ENCODE measurements at regions not wholly inside any gene's neighbourhood (a gene's known extent, or its start where the extent isn't known, plus 50 kb on each side); places are given as distances from the start of the nearest gene placed in this dataset.

- in situ Hi-C loops (cut with MboI; ENCODE audit: low sequenced_read_pairs): no loop called here
- Histone ChIP-seq H3K4me2 (ENCODE audit: low read depth, low read length) (no peak overlapping the region), H3K18ac (ENCODE audit: low read depth, low read length) (no peak overlapping the region)
These were observed 206.0 kb upstream of the SOX9 start for GRCh38 chr17:71914812-71915211.

More at GRCh38 chr17:71914812-71915211, 206.0 kb upstream of the SOX9 start:
- Histone ChIP-seq H2BK120ac (ENCODE audit: low read depth, low read length) (no peak overlapping the region), H3K27me3 (ENCODE audit: control insufficient read depth, insufficient read depth, low read length) (no peaks in the 10 kb centered on the region), H3K4ac (ENCODE audit: low read depth, low read length) (no peak overlapping the region), H2AK5ac (ENCODE audit: low read depth, low read length) (no peak overlapping the region), H3K9me1 (ENCODE audit: insufficient read depth, low read length) (no peaks in the 10 kb centered on the region), H3K9me3 (ENCODE audit: control insufficient read depth, insufficient read depth, low read length) (no peaks in the 10 kb centered on the region), H2AFZ (replicated peaks; ENCODE audit: low read length, poor library complexity) (no peak overlapping the region), H3K4me1 (ENCODE audit: control insufficient read depth, insufficient read depth, low read length) (no peaks in the 10 kb centered on the region), H3K36me3 (ENCODE audit: control insufficient read depth, insufficient read depth, low read length) (no peaks in the 10 kb centered on the region), H3K14ac (replicated peaks; ENCODE audit: low read depth, low read length) (no peak overlapping the region), H3K4me3 (ENCODE audit: insufficient read depth, low read depth, low read length) (no peak overlapping the region), H2BK5ac (ENCODE audit: low read depth, low read length, poor library complexity, severe bottlenecking) (no peak overlapping the region), H4K20me1 (ENCODE audit: insufficient read depth, low read length) (no peaks in the 10 kb centered on the region), H3K23ac (ENCODE audit: low read depth, low read length) (no peak overlapping the region), H2AK9ac (replicated peaks; ENCODE audit: low read depth, low read length, poor library complexity) (no peak overlapping the region), H2BK20ac (ENCODE audit: low read depth, low read length) (no peak overlapping the region), H4K91ac (ENCODE audit: insufficient read depth, low read depth, low read length) (no peak overlapping the region), H3K27ac (ENCODE audit: insufficient read depth, low read length) (no peak overlapping the region), H2BK15ac (ENCODE audit: low read depth, low read length) (no peak overlapping the region), H3K56ac (ENCODE audit: extremely low read depth, insufficient read depth, low read length) (no peak overlapping the region), H4K5ac (ENCODE audit: low read depth, low read length) (no peak overlapping the region), H3K79me1 (ENCODE audit: low read depth in 1 of 2, low read length in 2 of 2) (no peaks in the 10 kb centered on the region), H4K8ac (ENCODE audit: low read depth in 2 of 2, low read length in 2 of 2) (no peak overlapping the region), H3K9ac (ENCODE audit: low read depth, low read length) (no peak overlapping the region)
- WGBS, 2 experiments (ENCODE audit: extremely low coverage in 2 of 2, insufficient read length in 1 of 2): 80% methylated on average over 1 of the region's 2 CpGs; no CpG with 5 or more reads in 1 of the 2 experiments
- no TSS peak for BruUV-seq (replicated peaks)
- no peak for ATAC-seq (ENCODE audit: low read depth)
- intact Hi-C loops (cut with micrococcal nuclease) (no loop called here), dilution Hi-C loops (cut with HindIII; ENCODE audit: low sequenced_read_pairs, unreplicated experiment) (no loop called here)
- DNase-seq: no peak
- POLR2A ChIA-PET (ENCODE audit: unreplicated experiment): no interaction called here
- TF ChIP-seq CEBPB (IDR thresholded peaks at IDR 0.05; ENCODE audit: low read depth, low read length) (no peak), RFX5 (IDR thresholded peaks at IDR 0.05; ENCODE audit: low read depth, low read length) (no peak), CHD1 (IDR thresholded peaks at IDR 0.05; ENCODE audit: low read depth, low read length) (no peak), MXI1 (IDR thresholded peaks at IDR 0.05; ENCODE audit: borderline replicate concordance, low read depth, low read length) (no peak), RAD21 (IDR thresholded peaks at IDR 0.05; ENCODE audit: low read length) (no peak), SMC3 (IDR thresholded peaks at IDR 0.05; ENCODE audit: low read depth, low read length) (no peak), NFE2L2 (IDR thresholded peaks at IDR 0.05; ENCODE audit: low read depth, low read length) (no peak), MAZ (IDR thresholded peaks at IDR 0.05; ENCODE audit: borderline replicate concordance, low read depth, low read length) (no peak), FOS (IDR thresholded peaks at IDR 0.05; ENCODE audit: low read depth, low read length) (no peak), USF2 (IDR thresholded peaks at IDR 0.05; ENCODE audit: low read depth, low read length) (no peak), BHLHE40 (IDR thresholded peaks at IDR 0.05; ENCODE audit: low read depth, low read length) (no peak), POLR2A (IDR thresholded peaks at IDR 0.05; ENCODE audit: low read depth, low read length) (no peak)
- TF ChIP-seq, protein P1, sequence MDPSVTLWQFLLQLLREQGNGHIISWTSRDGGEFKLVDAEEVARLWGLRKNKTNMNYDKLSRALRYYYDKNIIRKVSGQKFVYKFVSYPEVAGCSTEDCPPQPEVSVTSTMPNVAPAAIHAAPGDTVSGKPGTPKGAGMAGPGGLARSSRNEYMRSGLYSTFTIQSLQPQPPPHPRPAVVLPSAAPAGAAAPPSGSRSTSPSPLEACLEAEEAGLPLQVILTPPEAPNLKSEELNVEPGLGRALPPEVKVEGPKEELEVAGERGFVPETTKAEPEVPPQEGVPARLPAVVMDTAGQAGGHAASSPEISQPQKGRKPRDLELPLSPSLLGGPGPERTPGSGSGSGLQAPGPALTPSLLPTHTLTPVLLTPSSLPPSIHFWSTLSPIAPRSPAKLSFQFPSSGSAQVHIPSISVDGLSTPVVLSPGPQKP (IDR thresholded peaks at IDR 0.05; ENCODE audit: borderline replicate concordance, low read depth, low read length): no peak
- TF ChIP-seq, protein P2, sequence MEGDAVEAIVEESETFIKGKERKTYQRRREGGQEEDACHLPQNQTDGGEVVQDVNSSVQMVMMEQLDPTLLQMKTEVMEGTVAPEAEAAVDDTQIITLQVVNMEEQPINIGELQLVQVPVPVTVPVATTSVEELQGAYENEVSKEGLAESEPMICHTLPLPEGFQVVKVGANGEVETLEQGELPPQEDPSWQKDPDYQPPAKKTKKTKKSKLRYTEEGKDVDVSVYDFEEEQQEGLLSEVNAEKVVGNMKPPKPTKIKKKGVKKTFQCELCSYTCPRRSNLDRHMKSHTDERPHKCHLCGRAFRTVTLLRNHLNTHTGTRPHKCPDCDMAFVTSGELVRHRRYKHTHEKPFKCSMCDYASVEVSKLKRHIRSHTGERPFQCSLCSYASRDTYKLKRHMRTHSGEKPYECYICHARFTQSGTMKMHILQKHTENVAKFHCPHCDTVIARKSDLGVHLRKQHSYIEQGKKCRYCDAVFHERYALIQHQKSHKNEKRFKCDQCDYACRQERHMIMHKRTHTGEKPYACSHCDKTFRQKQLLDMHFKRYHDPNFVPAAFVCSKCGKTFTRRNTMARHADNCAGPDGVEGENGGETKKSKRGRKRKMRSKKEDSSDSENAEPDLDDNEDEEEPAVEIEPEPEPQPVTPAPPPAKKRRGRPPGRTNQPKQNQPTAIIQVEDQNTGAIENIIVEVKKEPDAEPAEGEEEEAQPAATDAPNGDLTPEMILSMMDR (conservative IDR thresholded peaks at IDR 0.05; ENCODE audit: low read depth, low read length): no peak
- CTCF ChIA-PET: no interaction called here

Measured in IMR-90 (cell line).